ENCODE measurements at regions not wholly inside any gene's neighbourhood (a gene's known extent, or its start where the extent isn't known, plus 50 kb on each side); places are given as distances from the start of the nearest gene placed in this dataset.

DNA sequence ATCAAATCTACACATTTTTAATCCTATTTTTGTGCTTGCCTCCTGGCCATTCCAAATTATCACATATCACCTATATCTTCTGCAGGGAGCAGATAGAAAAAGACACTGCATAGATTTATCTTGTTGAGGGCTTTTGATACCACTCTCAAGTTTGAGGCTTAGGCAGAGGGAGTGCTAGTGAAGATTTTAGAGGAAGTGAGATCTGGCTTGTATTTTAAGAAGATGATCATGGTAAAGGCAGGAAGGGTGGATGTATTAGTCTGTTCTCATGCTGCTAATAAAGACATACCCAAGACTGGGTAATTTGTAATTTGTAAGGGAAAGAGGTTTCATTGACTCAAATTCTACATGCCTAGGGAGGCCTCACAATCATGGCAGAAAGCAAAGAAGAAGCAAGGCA, 220.9 kb upstream of the TUT7 start:
- TF ChIP-seq, protein P1, sequence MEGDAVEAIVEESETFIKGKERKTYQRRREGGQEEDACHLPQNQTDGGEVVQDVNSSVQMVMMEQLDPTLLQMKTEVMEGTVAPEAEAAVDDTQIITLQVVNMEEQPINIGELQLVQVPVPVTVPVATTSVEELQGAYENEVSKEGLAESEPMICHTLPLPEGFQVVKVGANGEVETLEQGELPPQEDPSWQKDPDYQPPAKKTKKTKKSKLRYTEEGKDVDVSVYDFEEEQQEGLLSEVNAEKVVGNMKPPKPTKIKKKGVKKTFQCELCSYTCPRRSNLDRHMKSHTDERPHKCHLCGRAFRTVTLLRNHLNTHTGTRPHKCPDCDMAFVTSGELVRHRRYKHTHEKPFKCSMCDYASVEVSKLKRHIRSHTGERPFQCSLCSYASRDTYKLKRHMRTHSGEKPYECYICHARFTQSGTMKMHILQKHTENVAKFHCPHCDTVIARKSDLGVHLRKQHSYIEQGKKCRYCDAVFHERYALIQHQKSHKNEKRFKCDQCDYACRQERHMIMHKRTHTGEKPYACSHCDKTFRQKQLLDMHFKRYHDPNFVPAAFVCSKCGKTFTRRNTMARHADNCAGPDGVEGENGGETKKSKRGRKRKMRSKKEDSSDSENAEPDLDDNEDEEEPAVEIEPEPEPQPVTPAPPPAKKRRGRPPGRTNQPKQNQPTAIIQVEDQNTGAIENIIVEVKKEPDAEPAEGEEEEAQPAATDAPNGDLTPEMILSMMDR (conservative IDR thresholded peaks at IDR 0.05) = no peak
- no peak for TF ChIP-seq ZFX (IDR thresholded peaks at IDR 0.05)
